H1 (cell line): ENCODE measurements at regions not wholly inside any gene's neighbourhood (a gene's known extent, or its start where the extent isn't known, plus 50 kb on each side); places are given as distances from the start of the nearest gene placed in this dataset.

ENCODE experiments used
- CTCF ChIA-PET: fragments of 300-600 bp; sonication (Branson Sonifier 250); formaldehyde crosslinking; loops from one replicate; lab custom pipeline; 2021; ENCODE audit not compliant: partially characterized antibody; lab: Charles Lee
- POLR2A ChIA-PET: fragments of 300-600 bp; sonication (Branson Sonifier 250); formaldehyde crosslinking; loops from one replicate; lab custom pipeline; 2021; ENCODE audit warnings: inconsistent platforms; ENCODE audit not compliant: partially characterized antibody; lab: Charles Lee
- DNase-seq, 2 experiments: peaks; one replicate each; pipeline versions ENCODE4 v3.0.0 to v3.0.0-alpha.2; 2010 to 2022; ENCODE audit warnings: low spot score in 2 of 2, low read depth in 1 of 2, mixed read lengths in 1 of 2
- FAIRE-seq: peaks from 2 replicates; lab custom pipeline; 2011; peaks lifted over from hg19 to GRCh38; lab: Jason Lieb, UNC
- H2AFZ ChIP-seq: 2 replicates; pipeline ENCODE4 v1.8.1; 2012; ENCODE audit warnings: low read length, inconsistent platforms
- H2AK5ac ChIP-seq: 2 replicates; pipeline ENCODE4 v1.6.1; 2013; ENCODE audit warnings: low read depth, low read length
- H2BK120ac ChIP-seq: replicated peaks from 2 replicates; pipeline ENCODE3; 2013; ENCODE audit warnings: low read depth, low read length, inconsistent platforms
- H2BK12ac ChIP-seq: 2 replicates; pipeline ENCODE4 v1.6.1; 2013; ENCODE audit warnings: low read depth, low read length
- H2BK15ac ChIP-seq: 2 replicates; pipeline ENCODE4 v1.6.1; 2013; ENCODE audit warnings: low read length
- H2BK20ac ChIP-seq: 2 replicates; pipeline ENCODE4 v1.6.1; 2013; ENCODE audit warnings: low read length
- H2BK5ac ChIP-seq: 2 replicates; pipeline ENCODE4 v1.6.1; 2013; ENCODE audit warnings: low read depth, low read length
- H3K14ac ChIP-seq: 2 replicates; pipeline ENCODE4 v1.6.1; 2013; ENCODE audit warnings: inconsistent platforms; ENCODE audit not compliant: insufficient read length
- H3K18ac ChIP-seq: 2 replicates; pipeline ENCODE4 v1.6.1; 2013; ENCODE audit warnings: low read length; ENCODE audit errors: extremely low read depth
- H3K23ac ChIP-seq: 2 replicates; pipeline ENCODE4 v1.6.1; 2013; ENCODE audit warnings: inconsistent platforms; ENCODE audit not compliant: insufficient read length
- H3K23me2 ChIP-seq: 2 replicates; pipeline ENCODE4 v1.6.1; 2013; ENCODE audit warnings: low read depth, low read length
- H3K27ac ChIP-seq: 2 replicates; pipeline ENCODE4 v1.6.1; 2011; ENCODE audit warnings: low read depth, low read length, inconsistent platforms
- H3K27me3 ChIP-seq, 4 experiments: replicated peaks in 1 of 4; 1 replicate in 1 of 4; 2 replicates in 3 of 4; pipeline versions ENCODE4 v1.6.1 to v1.8.1; 2011 to 2013; ENCODE audit warnings: low read length in 3 of 4, mild to moderate bottlenecking in 3 of 4, inconsistent platforms in 2 of 4, mixed read lengths in 2 of 4, moderate library complexity in 1 of 4; ENCODE audit not compliant: control insufficient read depth in 3 of 4, insufficient read depth in 3 of 4; ENCODE audit errors: extremely low read depth in 1 of 4
- H3K36me3 ChIP-seq, 4 experiments: 2 replicates each; pipeline versions ENCODE4 v1.6.1 to v1.8.1; 2011 to 2013; ENCODE audit warnings: mild to moderate bottlenecking in 4 of 4, low read length in 3 of 4, moderate library complexity in 2 of 4, control low read depth in 1 of 4, inconsistent platforms in 1 of 4; ENCODE audit not compliant: insufficient read depth in 4 of 4, control insufficient read depth in 2 of 4
- H3K4ac ChIP-seq: replicated peaks from 2 replicates; pipeline ENCODE3; 2013; ENCODE audit warnings: low read length, low read depth, mixed read lengths, inconsistent platforms; ENCODE audit not compliant: insufficient read length
- H3K4me1 ChIP-seq, 4 experiments: replicated peaks in 1 of 4; 1 replicate in 1 of 4; 2 replicates in 3 of 4; pipeline versions ENCODE4 v1.6.1 to v1.8.1; 2011 to 2013; ENCODE audit warnings: low read length in 3 of 4, inconsistent platforms in 2 of 4, mixed read lengths in 1 of 4; ENCODE audit not compliant: insufficient read depth in 4 of 4, control insufficient read depth in 3 of 4
- H3K4me2 ChIP-seq, 2 experiments: 2 replicates each; pipeline versions ENCODE4 v1.6.1 to v1.8.1; 2011 to 2013; ENCODE audit warnings: low read depth in 2 of 2, low read length in 2 of 2, control low read depth in 1 of 2, inconsistent platforms in 1 of 2, mild to moderate bottlenecking in 1 of 2; ENCODE audit not compliant: insufficient read depth in 1 of 2
- H3K4me3 ChIP-seq, 4 experiments: fragments of 200-600, 300-600 bp in 1 of 4; sonication (generic), shearing (Covaris generic), sonication (Bioruptor Twin) in 1 of 4; 2 replicates each; pipeline versions ENCODE4 v1.5.1 to v1.8.1; 2011 to 2016; ENCODE audit warnings: low read length in 4 of 4, low read depth in 3 of 4, control low read depth in 2 of 4, inconsistent platforms in 2 of 4, mild to moderate bottlenecking in 2 of 4, mixed read lengths in 1 of 4, moderate library complexity in 1 of 4; ENCODE audit not compliant: insufficient read depth in 2 of 4; ENCODE audit errors: extremely low read depth in 1 of 4
- H3K56ac ChIP-seq: replicated peaks from 2 replicates; pipeline ENCODE3; 2013; ENCODE audit warnings: low read depth, mild to moderate bottlenecking, mixed read lengths, low read length, inconsistent platforms; ENCODE audit not compliant: insufficient read length
- H3K79me1 ChIP-seq: 2 replicates; pipeline ENCODE4 v1.6.1; 2013; ENCODE audit warnings: low read depth, low read length, control low read depth
- H3K79me2 ChIP-seq, 2 experiments: 2 replicates each; pipeline versions ENCODE4 v1.6.1 to v1.8.1; 2012 to 2013; ENCODE audit warnings: low read length in 2 of 2, mild to moderate bottlenecking in 2 of 2, inconsistent platforms in 1 of 2; ENCODE audit not compliant: insufficient read depth in 2 of 2, control insufficient read depth in 1 of 2
- H3K9ac ChIP-seq, 4 experiments: replicated peaks in 1 of 4; 1 replicate in 1 of 4; 2 replicates in 3 of 4; pipeline versions ENCODE4 v1.6.1 to v1.8.1; 2011 to 2013; ENCODE audit warnings: low read depth in 3 of 4, low read length in 3 of 4, control low read depth in 2 of 4, mild to moderate bottlenecking in 2 of 4, moderate library complexity in 2 of 4, inconsistent platforms in 1 of 4; ENCODE audit errors: extremely low read depth in 1 of 4
- H3K9me3 ChIP-seq, 2 experiments: 2 replicates each; pipeline versions ENCODE4 v1.6.1 to v1.8.1; 2012 to 2013; ENCODE audit warnings: mild to moderate bottlenecking in 2 of 2, moderate library complexity in 2 of 2, control low read depth in 1 of 2, inconsistent platforms in 1 of 2, low read depth in 1 of 2, low read length in 1 of 2, mixed read lengths in 1 of 2; ENCODE audit not compliant: insufficient read depth in 2 of 2
- H4K20me1 ChIP-seq, 2 experiments: replicated peaks in 1 of 2; 2 replicates each; pipeline versions ENCODE3 to v1.8.1; 2011 to 2013; ENCODE audit warnings: inconsistent platforms in 2 of 2, low read length in 2 of 2, mild to moderate bottlenecking in 1 of 2; ENCODE audit not compliant: insufficient read depth in 2 of 2, control insufficient read depth in 1 of 2
- H4K5ac ChIP-seq: 2 replicates; pipeline ENCODE4 v1.6.1; 2013; ENCODE audit warnings: low read length, low read depth, mixed read lengths, inconsistent platforms; ENCODE audit not compliant: insufficient read length
- H4K8ac ChIP-seq: 2 replicates; pipeline ENCODE4 v1.8.0; 2013; ENCODE audit warnings: mild to moderate bottlenecking, moderate library complexity, low read length, inconsistent platforms; ENCODE audit not compliant: insufficient read depth; ENCODE audit errors: extremely low read depth
- H4K91ac ChIP-seq: replicated peaks from 2 replicates; pipeline ENCODE3; 2013; ENCODE audit warnings: low read length, mixed read lengths, inconsistent platforms; ENCODE audit not compliant: insufficient read length
- CTBP2 ChIP-seq: IDR thresholded peaks from 2 replicates; pipeline ENCODE4 v1.7.0; 2011; ENCODE audit warnings: borderline replicate concordance, mild to moderate bottlenecking, moderate library complexity, mixed read lengths, low read length; ENCODE audit not compliant: insufficient read depth, insufficient read length
- CTCF ChIP-seq, 3 experiments: IDR thresholded peaks; 1 replicate in 2 of 3; 2 replicates in 1 of 3; pipeline versions ENCODE4 v1.5.1 to v1.6.1; 2011; ENCODE audit warnings: low read length in 3 of 3, mild to moderate bottlenecking in 3 of 3, inconsistent platforms in 2 of 3, low read depth in 1 of 3, moderate library complexity in 1 of 3; ENCODE audit not compliant: insufficient read depth in 1 of 3; ENCODE audit errors: control extremely low read depth in 1 of 3
- E2F6 ChIP-seq: IDR thresholded peaks from 2 replicates; pipeline ENCODE4 v1.6.1; 2012; ENCODE audit warnings: inconsistent platforms
- GTF2F1 ChIP-seq: IDR thresholded peaks from 2 replicates; pipeline ENCODE4 v1.6.1; 2012; ENCODE audit warnings: low read depth, low read length, improper control_type of control experiment, borderline replicate concordance
- JUND ChIP-seq: IDR thresholded peaks from 2 replicates; pipeline ENCODE4 v1.6.1; 2011; ENCODE audit warnings: mild to moderate bottlenecking, improper control_type of control experiment, low read length
- KDM5A ChIP-seq: fragments of 200-600 bp; IDR thresholded peaks from 2 replicates; pipeline ENCODE4 v1.7.1; 2012; ENCODE audit warnings: mild to moderate bottlenecking, low read length, inconsistent platforms, mixed read lengths
- RNF2 ChIP-seq: fragments of 200-900, 300-1000 bp; sonication (generic); IDR thresholded peaks from 2 replicates; pipeline ENCODE4 v1.7.1; 2016; ENCODE audit warnings: borderline replicate concordance, low read depth, mild to moderate bottlenecking, antibody characterized with exemption, low read length; ENCODE audit not compliant: poor library complexity, severe bottlenecking; ENCODE audit errors: missing control alignments
- SP1 ChIP-seq: IDR thresholded peaks from 2 replicates; pipeline ENCODE4 v1.6.1; 2011; ENCODE audit warnings: low read depth, low read length
- WGBS, 2 experiments: shearing (Covaris generic) in 1 of 2; methylation state at CpG; one replicate each; pipeline versions ENCODE4 v1.1.6 to v1.1.7; 2013 to 2015; ENCODE audit warnings: low lambda C conversion rate in 2 of 2, mixed read lengths in 2 of 2, inconsistent platforms in 1 of 2, low coverage in 1 of 2, missing lambda C conversion rate in 1 of 2; ENCODE audit not compliant: insufficient replicate concordance in 2 of 2, insufficient coverage in 1 of 2, insufficient read length in 1 of 2; ENCODE audit errors: extremely low coverage in 1 of 2, missing lambda C conversion rate in 1 of 2; 5-methylcytosine and 5-hydroxymethylcytosine counted together

GRCh38 chr2:144154205-144154604, 365.7 kb downstream of the ZEB2 start:
- no peak overlapping the region for H2AK5ac ChIP-seq
- no peak overlapping the region for H4K5ac ChIP-seq
- H4K91ac ChIP-seq: no peak overlapping the region
- no peak overlapping the region for H2BK12ac ChIP-seq
- no peak overlapping the region for H2BK120ac ChIP-seq
- H3K18ac ChIP-seq: no peak overlapping the region
- WGBS, 2 experiments: 81% methylated on average over 2 of the region's 2 CpGs; no CpG with 5 or more reads in 1 of the 2 experiments
- H2BK15ac ChIP-seq: no peak overlapping the region
- no peak overlapping the region for H3K9ac ChIP-seq
- no peak overlapping the region for H2BK5ac ChIP-seq
- no peaks in the 10 kb centered on the region for H4K20me1 ChIP-seq
- no peaks in the 10 kb centered on the region for H3K9me3 ChIP-seq
- H3K27me3 ChIP-seq: no peaks in the 10 kb centered on the region
- H3K27ac ChIP-seq: no peak overlapping the region
- no peak overlapping the region for H3K4me2 ChIP-seq
- no peak overlapping the region for H3K4me3 ChIP-seq
- H3K4ac ChIP-seq: no peak overlapping the region
- H3K23ac ChIP-seq: no peak overlapping the region
- no peak overlapping the region for H2AFZ ChIP-seq
- H3K23me2 ChIP-seq: no peaks in the 10 kb centered on the region
- no peaks in the 10 kb centered on the region for H3K79me2 ChIP-seq
- H3K56ac ChIP-seq: no peak overlapping the region
- no peaks in the 10 kb centered on the region for H3K36me3 ChIP-seq
- H3K4me1 ChIP-seq: peaks cover 0 to 1% (median 0%) of the 10 kb centered on the region in 4 experiments; a peak in 2 of 7 replicates
- no peaks in the 10 kb centered on the region for H3K79me1 ChIP-seq
- H4K8ac ChIP-seq: no peak overlapping the region
- no peak for DNase-seq
- H2BK20ac ChIP-seq: no peak overlapping the region
- CTCF ChIA-PET: no interaction called here
- TF ChIP-seq SP1 (no peak), CTBP2 (no peak), CTCF (IDR thresholded peaks at IDR 0.05; ENCODE audit: control extremely low read depth in 1 of 3, insufficient read depth in 1 of 3, low read depth in 1 of 3, low read length in 3 of 3) (no peak), KDM5A (no peak), GTF2F1 (no peak), JUND (no peak), RNF2 (no peak), E2F6 (no peak)
- FAIRE-seq: no peak
- POLR2A ChIA-PET: no interaction called here
- no peak overlapping the region for H3K14ac ChIP-seq
